ENCODE measurements at regions not wholly inside any gene's neighbourhood (a gene's known extent, or its start where the extent isn't known, plus 50 kb on each side); places are given as distances from the start of the nearest gene placed in this dataset.
A peak's percentile ranks its signal among the peaks of the same experiment; 100 is the strongest.
"Not testable (repeated sequence)": the region's sequence is repeated elsewhere in the genome, so short reads cannot be mapped to it uniquely, and the experiment has no call there.

DNA sequence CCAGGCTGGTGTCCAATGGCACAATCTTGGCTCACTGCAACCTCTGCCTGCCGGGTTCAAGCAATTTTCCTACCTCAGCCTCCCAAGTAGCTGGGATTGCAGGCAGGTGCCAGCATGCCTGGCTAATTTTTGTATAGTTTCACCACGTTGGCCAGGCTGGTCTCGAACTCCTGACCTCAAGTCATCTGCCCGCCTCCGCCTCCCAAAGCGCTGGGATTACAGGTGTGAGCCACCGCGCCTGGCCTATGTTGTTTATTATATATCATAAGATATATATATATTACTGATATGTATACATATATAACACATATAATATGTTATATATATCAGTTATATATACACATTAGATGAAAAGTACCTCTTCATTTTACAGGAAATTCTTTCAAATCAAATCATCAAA is 914.7 kb downstream of the FOXD4L5 start:
- not testable (repeated sequence) for DNase-seq (ENCODE audit: low read depth in 2 of 2)

DNA sequence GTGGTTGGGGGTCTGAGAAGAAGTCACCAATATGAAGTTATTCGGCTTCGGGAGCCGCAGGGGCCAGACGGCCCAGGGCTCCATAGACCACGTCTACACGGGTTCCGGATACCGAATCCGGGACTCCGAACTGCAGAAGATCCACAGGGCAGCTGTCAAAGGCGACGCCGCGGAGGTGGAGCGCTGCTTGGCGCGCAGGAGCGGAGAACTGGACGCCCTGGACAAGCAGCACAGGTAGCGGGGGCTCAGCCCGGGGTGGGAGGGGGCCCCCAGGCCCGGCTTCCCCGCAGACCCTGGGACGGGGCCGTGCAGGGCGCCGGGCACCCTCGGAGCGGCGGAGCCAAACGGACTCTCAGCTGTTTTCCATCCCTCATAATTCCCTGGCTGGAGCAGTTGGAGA is 915.4 kb downstream of the FOXD4L5 start:
- not testable (repeated sequence) for DNase-seq (ENCODE audit: low read depth in 2 of 2)

DNA sequence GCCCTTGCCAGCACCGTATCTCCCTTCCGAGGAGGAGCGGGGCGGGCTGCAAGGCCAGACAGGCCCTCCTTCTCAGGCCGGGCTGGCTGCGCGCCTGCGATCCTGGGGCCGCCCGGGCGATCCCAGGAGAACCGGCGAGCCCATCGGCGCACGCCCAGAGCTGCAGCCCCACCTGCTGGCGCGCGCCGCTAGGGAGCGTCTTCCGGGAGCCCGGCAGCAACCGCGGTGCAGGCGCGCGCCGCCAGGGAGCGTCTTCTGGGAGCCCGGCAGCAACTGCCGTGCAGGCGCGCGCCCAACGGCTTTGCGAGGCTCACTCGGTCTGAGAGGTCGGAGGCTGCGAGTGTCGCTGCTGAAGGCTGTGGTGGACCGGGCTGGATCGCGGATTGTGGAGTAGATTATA is 915.9 kb downstream of the FOXD4L5 start:
- peak; percentile 46 to 60 for DNase-seq (ENCODE audit: low read depth in 2 of 2)

DNA sequence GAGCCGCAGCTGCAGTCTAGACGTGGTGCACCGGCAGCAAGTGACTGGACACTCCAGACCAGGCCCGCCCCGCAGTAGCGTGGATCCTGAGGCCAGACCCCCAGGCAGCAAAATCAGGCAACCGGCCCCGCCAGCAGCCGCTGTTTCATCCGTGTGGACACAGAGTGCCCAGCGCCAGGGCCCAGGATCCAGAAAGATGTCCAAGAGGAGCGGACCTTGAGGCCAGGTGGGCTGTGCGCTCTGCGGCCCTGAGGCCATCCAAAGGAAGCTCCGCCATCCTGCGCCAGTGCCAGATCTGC is 916.4 kb downstream of the FOXD4L5 start:
- DNase-seq (ENCODE audit: low read depth in 2 of 2), result not testable (repeated sequence)

DNA sequence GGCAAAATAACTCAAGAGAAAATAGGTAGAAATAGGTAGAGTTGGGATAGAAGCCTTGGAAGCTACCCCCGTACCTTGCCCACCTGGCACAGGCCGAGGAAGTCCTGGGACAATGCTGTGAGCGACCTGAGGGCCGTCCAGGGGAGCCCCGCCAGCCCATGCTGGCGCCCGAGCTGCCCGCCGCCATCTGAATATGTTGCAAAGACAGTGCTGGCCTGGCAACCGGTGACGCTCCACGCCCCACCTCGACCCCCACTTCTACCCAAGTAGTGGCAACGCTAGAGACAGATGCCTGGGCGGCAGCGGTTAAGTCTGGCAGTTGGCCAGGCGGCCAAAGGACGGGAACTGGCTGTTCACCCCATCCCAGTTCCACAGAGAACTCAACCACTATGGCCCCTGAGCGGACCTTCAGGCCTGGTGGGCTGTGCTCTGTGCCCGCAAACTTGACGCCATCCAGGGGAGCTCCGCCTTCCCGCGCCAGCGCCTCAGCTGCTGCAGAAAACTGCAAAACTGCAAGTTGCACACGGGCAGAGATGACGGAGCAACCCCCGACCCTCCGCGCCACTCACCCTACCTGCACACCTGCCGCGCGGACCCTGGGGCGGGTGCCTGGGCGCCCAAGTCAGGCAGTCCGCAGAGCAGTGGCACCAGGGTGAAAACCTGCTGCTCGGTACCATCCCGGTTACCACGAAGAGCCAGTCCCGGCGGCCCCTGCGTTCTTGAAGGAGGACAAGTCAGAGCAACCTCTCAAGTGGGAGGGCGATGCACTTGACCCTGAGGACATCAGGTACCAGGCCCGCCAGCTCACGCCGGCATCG is 917.0 kb downstream of the FOXD4L5 start:
- not testable (repeated sequence) for DNase-seq (ENCODE audit: low read depth in 2 of 2)

Data from stimulated activated CD8-positive, alpha-beta memory T cell treated with anti-CD3 and anti-CD28 coated beads, Interleukin-2, amount 100 ng/mL, for 1 hour (primary cell).